K562 (cell line): ENCODE measurements at regions not wholly inside any gene's neighbourhood (a gene's known extent, or its start where the extent isn't known, plus 50 kb on each side); places are given as distances from the start of the nearest gene placed in this dataset.

Source experiments
- ATAC-seq: fragments of 200-7000 bp; cut with Tn5 transposase; 3 replicates; pipeline ENCODE4 v1.9.1; 2020; ENCODE audit warnings: moderate library complexity
- BruUV-seq: library from RNA; stranded (reverse); fragments of 400-500 nt; replicated peaks from 2 replicates; lab custom pipeline; 2021; lab: Mats Ljungman, UMichigan
- CTCF ChIA-PET: fragments of 300-600 bp; formaldehyde crosslinking; extraction: SDS; loops from one replicate; lab custom pipeline; 2021; ENCODE audit warnings: low intra/inter-chr PET ratio; lab: Yijun Ruan, JAX
- POLR2A ChIA-PET: fragments of 300-600, 350-650 bp; sonication (Branson Sonifier 250); formaldehyde crosslinking; extraction: SDS; loops from one replicate; lab custom pipeline; 2021; ENCODE audit warnings: antibody characterized with exemption, inconsistent platforms; lab: Yijun Ruan, JAX
- DNase-seq, 4 experiments: peaks; one replicate each; pipeline versions ENCODE4 v3.0.0 to v3.0.0-alpha.2; 2011 to 2018; ENCODE audit warnings: low spot score in 3 of 4, mixed read lengths in 3 of 4; ENCODE audit errors: extremely low read depth in 1 of 4
- FAIRE-seq: peaks from 2 replicates; lab custom pipeline; 2011; peaks lifted over from hg19 to GRCh38; lab: Jason Lieb, UNC
- H2AFZ ChIP-seq: 2 replicates; pipeline ENCODE4 v1.6.0; 2011; ENCODE audit warnings: low read depth, low read length, control low read depth, inconsistent platforms
- H3K27ac ChIP-seq: fragments of 200-600 bp; 3 replicates; pipeline ENCODE4 v1.8.0; 2011; ENCODE audit warnings: low read depth, mild to moderate bottlenecking, control low read depth, inconsistent platforms, low read length, moderate library complexity, mixed read lengths; ENCODE audit errors: extremely low read depth
- H3K27me3 ChIP-seq, 2 experiments: fragments of 300-600 bp in 1 of 2; 2 replicates in 1 of 2; 3 replicates in 1 of 2; pipeline versions ENCODE4 v1.6.0 to v1.8.0; 2011; ENCODE audit warnings: inconsistent platforms in 2 of 2, low read length in 2 of 2, mild to moderate bottlenecking in 1 of 2, mixed read lengths in 1 of 2, moderate library complexity in 1 of 2; ENCODE audit not compliant: control insufficient read depth in 2 of 2, insufficient read depth in 2 of 2
- H3K36me3 ChIP-seq: fragments of 300-600 bp; 3 replicates; pipeline ENCODE4 v1.8.0; 2011; ENCODE audit warnings: mild to moderate bottlenecking, low read length, inconsistent platforms; ENCODE audit not compliant: control insufficient read depth, insufficient read depth
- H3K4me1 ChIP-seq, 2 experiments: fragments of 200-600 bp in 1 of 2; replicated peaks in 1 of 2; 2 replicates in 1 of 2; 3 replicates in 1 of 2; pipeline versions ENCODE4 v1.5.1 to v1.8.0; 2011; ENCODE audit warnings: inconsistent platforms in 2 of 2, low read length in 2 of 2, mild to moderate bottlenecking in 1 of 2, mixed read lengths in 1 of 2, moderate library complexity in 1 of 2; ENCODE audit not compliant: control insufficient read depth in 2 of 2, insufficient read depth in 2 of 2
- H3K4me2 ChIP-seq: 2 replicates; pipeline ENCODE4 v1.6.1; 2011; ENCODE audit warnings: low read length, control low read depth, inconsistent platforms, mixed read lengths; ENCODE audit not compliant: insufficient read depth
- H3K4me3 ChIP-seq: fragments of 200-600 bp; sonication (generic), shearing (Covaris generic); 2 replicates; pipeline ENCODE4 v1.5.1; 2016; ENCODE audit warnings: control low read depth, inconsistent platforms
- H3K79me2 ChIP-seq: fragments of 200-600 bp; 3 replicates; pipeline ENCODE4 v1.8.0; 2011; ENCODE audit warnings: low read length, inconsistent platforms; ENCODE audit not compliant: control insufficient read depth, insufficient read depth
- H3K9ac ChIP-seq, 2 experiments: 2 replicates each; pipeline versions ENCODE4 v1.6.0 to v1.6.1; 2011; ENCODE audit warnings: low read depth in 2 of 2, low read length in 2 of 2, control low read depth in 1 of 2, inconsistent platforms in 1 of 2, mild to moderate bottlenecking in 1 of 2, mixed read lengths in 1 of 2; ENCODE audit not compliant: insufficient read depth in 1 of 2
- H3K9me1 ChIP-seq: one replicate; pipeline ENCODE4 v1.6.0; 2011; ENCODE audit warnings: inconsistent platforms, mild to moderate bottlenecking, low read length, moderate library complexity; ENCODE audit not compliant: control insufficient read depth, insufficient read depth
- H3K9me3 ChIP-seq: replicated peaks from 2 replicates; pipeline ENCODE4 v1.5.1; 2011; ENCODE audit warnings: low read depth, low read length, inconsistent platforms; ENCODE audit not compliant: control insufficient read depth, insufficient read depth
- H4K20me1 ChIP-seq: replicated peaks from 2 replicates; pipeline ENCODE4 v1.6.1; 2011; ENCODE audit warnings: low read length, inconsistent platforms, mixed read lengths; ENCODE audit not compliant: control insufficient read depth, insufficient read depth
- CBX2 ChIP-seq: fragments of 200-600 bp; sonication (generic); IDR thresholded peaks from one replicate; pipeline ENCODE4 v1.6.1; 2012; ENCODE audit warnings: mild to moderate bottlenecking, low read length, inconsistent platforms; ENCODE audit not compliant: insufficient read depth, poor library complexity, severe bottlenecking
- CLOCK ChIP-seq: fragments of 250-450 bp; sonication (Bioruptor Pico); IDR thresholded peaks from 2 replicates; pipeline ENCODE4 v1.4.0; 2020; ENCODE audit warnings: mild to moderate bottlenecking, moderate library complexity, borderline replicate concordance
- GMEB1 ChIP-seq: fragments of 250-450 bp; sonication (Bioruptor Pico); IDR thresholded peaks from 2 replicates; pipeline ENCODE4 v1.4.0; 2020; ENCODE audit warnings: mild to moderate bottlenecking
- MCM7 ChIP-seq, 2 experiments: fragments of 450-650 bp; IDR thresholded peaks; 2 replicates each; pipeline ENCODE4 v1.6.1; 2016 to 2018
- NCOA1 ChIP-seq: fragments of 450-650 bp; IDR thresholded peaks from 2 replicates; pipeline ENCODE4 v1.6.1; 2016; ENCODE audit warnings: low read depth
- POLR2H ChIP-seq: IDR thresholded peaks from 2 replicates; pipeline ENCODE4 v1.6.1; 2016; ENCODE audit warnings: missing genetic modification characterization, low read depth, mild to moderate bottlenecking, control low read depth, missing compliant biosample characterization, moderate library complexity
- RHOXF2B ChIP-seq: fragments of 250-450 bp; sonication (Bioruptor Pico); conservative IDR thresholded peaks from 2 replicates; pipeline ENCODE4 v1.5.1; 2021
- SIRT6 ChIP-seq: IDR thresholded peaks from one replicate; pipeline ENCODE4 v1.6.1; 2012; ENCODE audit warnings: low read depth, mild to moderate bottlenecking, control low read depth, inconsistent platforms, low read length, moderate library complexity
- TAF15 ChIP-seq: fragments of 200-400 bp; formaldehyde crosslinking; IDR thresholded peaks from 2 replicates; pipeline ENCODE4 v1.6.1; 2017; ENCODE audit warnings: mild to moderate bottlenecking, low read depth, low read length, moderate library complexity
- THRAP3 ChIP-seq: fragments of 450-650 bp; IDR thresholded peaks from 2 replicates; pipeline ENCODE4 v1.6.1; 2016; ENCODE audit warnings: mild to moderate bottlenecking, inconsistent platforms, borderline replicate concordance
- ZNF143 ChIP-seq: sonication (generic); formaldehyde crosslinking; IDR thresholded peaks from 2 replicates; pipeline ENCODE4 v1.9.0; 2022; ENCODE audit warnings: mild to moderate bottlenecking, missing genetic modification reagents
- ZNF436 ChIP-seq: fragments of 250-450, 450-650 bp; sonication (Bioruptor Pico); formaldehyde crosslinking; IDR thresholded peaks from 2 replicates; pipeline ENCODE4 v1.7.0; 2020; ENCODE audit warnings: mild to moderate bottlenecking
- ZNF780A ChIP-seq: fragments of 250-450 bp; sonication (Bioruptor Pico); IDR thresholded peaks from 2 replicates; pipeline ENCODE4 v1.5.0; 2021; ENCODE audit warnings: mild to moderate bottlenecking
- WGBS: fragments of 100-300 bp; shearing (Covaris generic); methylation state at CpG from one replicate; pipeline ENCODE4 v1.1.6; 2016; ENCODE audit warnings: low coverage, mixed read lengths; ENCODE audit not compliant: insufficient coverage; ENCODE audit errors: missing lambda C conversion rate; 5-methylcytosine and 5-hydroxymethylcytosine counted together
- in situ Hi-C: fragments of 300-500 bp; cut with MboI; formaldehyde crosslinking; loops from 4 replicates; pipeline ENCODE4 v1.15.0; 2018; ENCODE audit warnings: inconsistent platforms, mixed read lengths
- intact Hi-C: fragments of 100-400 bp; cut with micrococcal nuclease; formaldehyde crosslinking; loops from 2 replicates; pipeline ENCODE4 v1.14.2; 2022

GRCh38 chr6:165971202-165971601, 196.4 kb downstream of the TBXT start:
- Histone ChIP-seq H3K9ac (no peak overlapping the region), H3K27me3 (peaks cover 0 to 4% of the 10 kb centered on the region in 2 experiments; a peak in 1 of 5 replicates), H3K4me3 (no peak overlapping the region), H3K4me1 (no peaks in the 10 kb centered on the region), H3K4me2 (no peak overlapping the region), H3K9me3 (no peaks in the 10 kb centered on the region), H3K79me2 (no peaks in the 10 kb centered on the region), H3K36me3 (no peaks in the 10 kb centered on the region), H3K9me1 (no peaks in the 10 kb centered on the region), H3K27ac (no peak overlapping the region), H4K20me1 (no peaks in the 10 kb centered on the region), H2AFZ (no peak overlapping the region)
- in situ Hi-C loops (no loop called here), intact Hi-C loops (no loop called here)
- TF ChIP-seq CLOCK (CRISPR knock-in tag) (no peak), THRAP3 (no peak), GMEB1 (no peak), SIRT6 (no peak), RHOXF2B (no peak), ZNF436 (CRISPR knock-in tag) (no peak), ZNF143 (CRISPR knock-in tag) (no peak), ZNF780A (no peak), NCOA1 (no peak), MCM7 (IDR thresholded peaks at IDR 0.05) (no peak), TAF15 (no peak), POLR2H (no peak), CBX2 (no peak)
- no peak for FAIRE-seq
- CTCF ChIA-PET: no interaction called here
- POLR2A ChIA-PET: no interaction called here
- ATAC-seq: no peak
- DNase-seq: no peak
- no TSS peak for BruUV-seq
- 2% methylated on average over 4 of the region's 4 CpGs for WGBS
